B cell (primary cell): ENCODE measurements at regions not wholly inside any gene's neighbourhood (a gene's known extent, or its start where the extent isn't known, plus 50 kb on each side); places are given as distances from the start of the nearest gene placed in this dataset.

Source experiments
- ATAC-seq: fragments of 200-7000 bp; cut with Tn5 transposase; one replicate; pipeline ENCODE4 v1.10.0; 2021; ENCODE audit warnings: low read depth, mild to moderate bottlenecking, moderate number of reproducible peaks, moderate library complexity
- CTCF ChIA-PET: fragments of 350-600 bp; sonication (Branson Sonifier 250); formaldehyde crosslinking; loops from one replicate; lab custom pipeline; 2021; ENCODE audit warnings: antibody characterized with exemption, inconsistent platforms; lab: Charles Lee
- POLR2A ChIA-PET: fragments of 350-600 bp; sonication (Branson Sonifier 250); formaldehyde crosslinking; loops from one replicate; lab custom pipeline; 2021; ENCODE audit warnings: antibody characterized with exemption; lab: Charles Lee
- DNase-seq: peaks from one replicate; pipeline ENCODE4 v3.0.0; 2013
- H2AFZ ChIP-seq: 2 replicates; pipeline ENCODE4 v1.6.1; 2012; ENCODE audit warnings: mild to moderate bottlenecking, low read depth, low read length; ENCODE audit not compliant: insufficient read depth, poor library complexity, severe bottlenecking
- H3K27ac ChIP-seq, 2 donors: 1 replicate in 1 of 2; 2 replicates in 1 of 2; pipeline ENCODE4 v1.5.1; 2012 to 2013; ENCODE audit warnings: low read length in 2 of 2, mild to moderate bottlenecking in 2 of 2, moderate library complexity in 1 of 2
- H3K27me3 ChIP-seq, 4 experiments: fragments of 200-600 bp in 1 of 4; sonication (generic) in 1 of 4; replicated peaks in 1 of 4; 1 replicate in 2 of 4; 2 replicates in 2 of 4; pipeline versions ENCODE4 v1.6.1 to v1.7.0; 2013 to 2016; ENCODE audit warnings: low read length in 3 of 4, mild to moderate bottlenecking in 2 of 4, mixed read lengths in 1 of 4, moderate library complexity in 1 of 4; ENCODE audit not compliant: insufficient read depth in 4 of 4, control insufficient read depth in 3 of 4; ENCODE audit errors: control extremely low read depth in 1 of 4
- H3K36me3 ChIP-seq, 2 experiments: replicated peaks in 1 of 2; 1 replicate in 1 of 2; 2 replicates in 1 of 2; pipeline versions ENCODE4 v1.6.1 to v1.7.1; 2013; ENCODE audit warnings: low read length in 1 of 2; ENCODE audit not compliant: insufficient read depth in 2 of 2, control insufficient read depth in 1 of 2; ENCODE audit errors: control extremely low read depth in 1 of 2, extremely low read depth in 1 of 2
- H3K4me1 ChIP-seq, 2 donors: fragments of 200-600 bp in 1 of 2; sonication (generic) in 1 of 2; 1 replicate in 1 of 2; 2 replicates in 1 of 2; pipeline versions ENCODE4 v1.5.1 to v1.6.1; 2013 to 2017; ENCODE audit warnings: low read length in 2 of 2; ENCODE audit not compliant: control insufficient read depth in 2 of 2, insufficient read depth in 2 of 2
- H3K4me2 ChIP-seq: replicated peaks from 2 replicates; pipeline ENCODE3; 2012; ENCODE audit warnings: mild to moderate bottlenecking, low read depth, low read length; ENCODE audit not compliant: poor library complexity, severe bottlenecking
- H3K4me3 ChIP-seq, 5 experiments: fragments of 200-600 bp in 1 of 5; sonication (generic) in 1 of 5; 1 replicate in 3 of 5; 2 replicates in 2 of 5; pipeline versions ENCODE4 v1.5.1 to v1.7.0; 2011 to 2016; ENCODE audit warnings: low read length in 4 of 5, mild to moderate bottlenecking in 4 of 5, low read depth in 2 of 5, control low read depth in 1 of 5, moderate library complexity in 1 of 5; ENCODE audit not compliant: insufficient read depth in 1 of 5; ENCODE audit errors: control extremely low read depth in 1 of 5, extremely low read depth in 1 of 5
- H3K79me2 ChIP-seq: fragments of 200-600 bp; sonication (generic); one replicate; pipeline ENCODE4 v1.6.0; 2016; ENCODE audit warnings: low read length; ENCODE audit not compliant: control insufficient read depth, insufficient read depth
- H3K9ac ChIP-seq: fragments of 200-600 bp; sonication (generic); 2 replicates; pipeline ENCODE4 v1.6.1; 2017; ENCODE audit warnings: mild to moderate bottlenecking, low read length, moderate library complexity
- H3K9me3 ChIP-seq, 3 donors: one replicate each; pipeline versions ENCODE4 v1.6.1 to v1.7.1; 2013; ENCODE audit warnings: low read length in 2 of 3; ENCODE audit not compliant: control insufficient read depth in 2 of 3, insufficient read depth in 1 of 3; ENCODE audit errors: control extremely low read depth in 1 of 3
- H4K20me1 ChIP-seq: 2 replicates; pipeline ENCODE4 v1.6.0; 2012; ENCODE audit warnings: mild to moderate bottlenecking, low read length; ENCODE audit not compliant: insufficient read depth, control insufficient read depth, poor library complexity, severe bottlenecking
- H3K27ac Mint-ChIP-seq: one replicate; pipeline ENCODE4 v1.8.0; 2021; ENCODE audit warnings: mixed read lengths
- H3K27me3 Mint-ChIP-seq: one replicate; pipeline ENCODE4 v1.8.0; 2021; ENCODE audit warnings: mixed read lengths
- H3K4me1 Mint-ChIP-seq: one replicate; pipeline ENCODE4 v1.8.0; 2021; ENCODE audit warnings: mixed read lengths
- H3K4me3 Mint-ChIP-seq: one replicate; pipeline ENCODE4 v1.8.0; 2021; ENCODE audit warnings: mixed read lengths
- H3K9me3 Mint-ChIP-seq: one replicate; pipeline ENCODE4 v1.8.0; 2022; ENCODE audit warnings: mixed read lengths; ENCODE audit not compliant: insufficient read depth
- CTCF ChIP-seq: fragments of 200-600 bp; IDR thresholded peaks from one replicate; pipeline ENCODE4 v1.8.0; 2022; ENCODE audit warnings: antibody characterized with exemption, mild to moderate bottlenecking
- EZH2 ChIP-seq: IDR thresholded peaks from 2 replicates; pipeline ENCODE4 v1.6.1; 2012; ENCODE audit warnings: borderline replicate concordance, low read depth, mild to moderate bottlenecking, moderate library complexity, low read length; ENCODE audit not compliant: insufficient read depth, poor library complexity, severe bottlenecking
- WGBS: methylation state at CpG from one replicate; pipeline ENCODE4 v1.1.5; 2013; ENCODE audit warnings: missing lambda C conversion rate; ENCODE audit not compliant: insufficient coverage; 5-methylcytosine and 5-hydroxymethylcytosine counted together
- intact Hi-C: fragments of 100-400 bp; cut with micrococcal nuclease; formaldehyde crosslinking; loops from one replicate; pipeline ENCODE4 v1.10.0; 2022

GRCh38 chr7:81873559-81873958 lies 103.7 kb upstream of the HGF start:
- no peak overlapping the region for H3K4me2 ChIP-seq
- H3K79me2 ChIP-seq: no peaks in the 10 kb centered on the region
- CTCF ChIA-PET: no interaction called here
- no peaks in the 10 kb centered on the region for H3K9me3 Mint-ChIP-seq
- no peak for ATAC-seq
- H3K27me3 Mint-ChIP-seq: no peaks in the 10 kb centered on the region
- H3K36me3 ChIP-seq: no peaks in the 10 kb centered on the region
- no peak overlapping the region for H3K9ac ChIP-seq
- POLR2A ChIA-PET: no interaction called here
- H3K4me1 Mint-ChIP-seq: no peaks in the 10 kb centered on the region
- H3K9me3 ChIP-seq: no peaks in the 10 kb centered on the region
- H3K4me3 Mint-ChIP-seq: no peak overlapping the region
- H3K4me1 ChIP-seq: no peaks in the 10 kb centered on the region
- TF ChIP-seq CTCF (no peak), EZH2 (no peak)
- no peak overlapping the region for H3K4me3 ChIP-seq
- H4K20me1 ChIP-seq: no peaks in the 10 kb centered on the region
- intact Hi-C loops: no loop called here
- H2AFZ ChIP-seq: no peak overlapping the region
- H3K27ac Mint-ChIP-seq: no peak overlapping the region
- H3K27me3 ChIP-seq: no peaks in the 10 kb centered on the region
- DNase-seq: no peak
- 100% methylated on average over 1 of the region's 3 CpGs for WGBS
- H3K27ac ChIP-seq: no peak overlapping the region

DNA sequence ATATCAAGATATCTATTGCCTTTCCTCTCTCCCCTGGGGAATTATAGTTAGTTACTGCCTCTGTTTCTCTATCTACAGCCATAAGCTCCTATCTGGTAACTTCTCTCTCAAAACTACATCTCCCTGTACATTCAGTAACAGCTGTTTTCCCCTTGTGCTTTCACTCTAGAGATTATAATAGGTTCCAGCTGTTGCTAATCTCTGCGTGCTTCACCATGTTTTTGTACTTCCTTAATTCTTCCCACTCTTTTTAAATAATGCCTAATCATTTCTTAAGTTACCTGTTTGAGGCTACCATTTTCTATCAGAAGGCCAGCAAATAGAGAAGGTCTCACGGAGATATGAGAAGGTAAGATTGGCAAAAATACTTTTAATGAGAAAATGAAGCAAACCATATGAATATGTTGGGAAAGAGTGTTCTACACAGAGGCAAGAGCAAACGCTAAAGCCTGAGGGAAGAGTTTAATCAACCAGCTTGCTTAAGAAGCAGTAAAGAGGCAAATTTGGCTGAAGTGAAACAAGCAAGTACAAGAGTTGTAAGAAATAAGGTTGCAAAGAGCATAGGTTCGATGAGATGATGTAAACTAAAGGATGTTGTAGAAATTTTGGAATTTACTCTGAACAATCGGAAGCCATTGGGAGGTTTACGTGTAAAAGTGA lies 101.9 kb upstream of the HGF start:
- WGBS: 94% methylated on average over 5 of the region's 6 CpGs
- Histone ChIP-seq H4K20me1 (no peaks in the 10 kb centered on the region), H3K9ac (no peak overlapping the region), H3K36me3 (no peaks in the 10 kb centered on the region), H3K27ac (no peak overlapping the region), H3K27me3 (no peaks in the 10 kb centered on the region), H2AFZ (no peak overlapping the region), H3K79me2 (no peaks in the 10 kb centered on the region), H3K9me3 (no peaks in the 10 kb centered on the region), H3K4me2 (no peak overlapping the region), H3K4me3 (no peak overlapping the region), H3K4me1 (no peaks in the 10 kb centered on the region)
- H3K9me3 Mint-ChIP-seq: no peaks in the 10 kb centered on the region
- DNase-seq: no peak
- ChIA-PET POLR2A (no interaction called here), CTCF (no interaction called here)
- intact Hi-C loops: no loop called here
- TF ChIP-seq CTCF: no peak
- TF ChIP-seq EZH2: no peak
- H3K4me3 Mint-ChIP-seq: no peak overlapping the region
- no peak overlapping the region for H3K27ac Mint-ChIP-seq
- no peaks in the 10 kb centered on the region for H3K4me1 Mint-ChIP-seq
- ATAC-seq: no peak
- H3K27me3 Mint-ChIP-seq: no peaks in the 10 kb centered on the region
